ENCODE measurements at regions not wholly inside any gene's neighbourhood (a gene's known extent, or its start where the extent isn't known, plus 50 kb on each side); places are given as distances from the start of the nearest gene placed in this dataset.

DNA sequence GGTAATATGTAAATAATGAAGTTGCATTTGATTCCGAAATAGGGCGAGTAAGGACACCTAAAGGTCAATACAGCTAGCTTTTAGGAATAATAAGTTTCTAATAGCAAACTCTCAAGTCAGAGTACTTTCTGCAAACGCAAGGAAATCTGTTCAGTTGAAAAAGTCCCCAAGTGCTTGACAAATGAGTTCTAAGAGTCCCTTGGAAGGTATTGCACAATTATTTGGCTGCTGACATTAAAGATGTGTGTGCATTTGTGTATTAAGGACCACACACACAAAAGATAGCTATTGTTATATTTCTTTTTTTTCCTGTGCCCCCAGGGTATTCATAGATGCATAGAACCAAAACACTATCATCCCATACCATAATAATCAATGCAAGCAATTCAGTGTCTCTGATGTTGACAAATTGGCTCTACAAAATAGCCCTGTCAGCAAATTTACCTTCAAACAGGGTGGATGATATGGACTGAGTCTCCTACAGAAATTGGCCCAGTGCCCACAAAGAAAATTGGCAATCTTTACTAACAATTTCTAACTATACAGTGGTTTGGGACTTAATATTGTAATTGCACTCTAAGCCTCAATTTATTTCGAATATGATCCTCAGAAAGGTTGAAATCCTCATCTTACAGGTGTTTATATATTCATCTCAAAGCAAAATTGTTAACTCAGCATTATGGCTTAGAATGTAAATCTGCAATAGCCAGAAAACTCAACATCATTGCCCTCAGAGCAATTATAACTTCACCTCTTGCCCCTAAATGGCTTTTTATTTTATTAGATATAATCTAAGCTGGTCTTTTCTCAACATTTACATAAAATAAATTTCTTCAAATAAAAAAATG, 827.2 kb downstream of the MAT2B start:
- DNase-seq = no peak

DNA sequence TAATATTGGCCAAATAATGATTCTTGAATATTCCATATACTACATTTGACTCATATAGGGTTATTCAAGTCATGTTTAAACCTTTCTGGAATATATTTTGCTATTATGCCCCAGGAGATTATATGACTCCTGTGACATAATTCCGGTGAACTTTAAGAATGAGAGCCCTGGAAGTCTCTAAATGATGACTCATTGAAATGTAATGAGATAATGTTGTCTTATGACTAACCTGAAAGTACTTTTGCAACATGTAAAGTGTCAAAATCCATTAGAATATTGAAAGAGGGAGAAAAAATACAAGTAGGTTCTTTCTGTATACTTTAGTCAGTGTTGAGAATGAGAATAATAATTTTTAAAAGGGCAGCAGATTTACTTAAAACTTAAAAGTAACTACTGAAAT, 830.4 kb downstream of the MAT2B start:
- Histone ChIP-seq H3K36me3 (no peaks in the 10 kb centered on the region), H3K9me3 (no peaks in the 10 kb centered on the region), H3K27me3 (no peaks in the 10 kb centered on the region), H3K4me1 (no peaks in the 10 kb centered on the region), H3K27ac (no peak overlapping the region), H3K4me3 (no peak overlapping the region)
- TF ChIP-seq POLR2A (IDR thresholded peaks at IDR 0.05) = no peak
- TF ChIP-seq, protein P1, sequence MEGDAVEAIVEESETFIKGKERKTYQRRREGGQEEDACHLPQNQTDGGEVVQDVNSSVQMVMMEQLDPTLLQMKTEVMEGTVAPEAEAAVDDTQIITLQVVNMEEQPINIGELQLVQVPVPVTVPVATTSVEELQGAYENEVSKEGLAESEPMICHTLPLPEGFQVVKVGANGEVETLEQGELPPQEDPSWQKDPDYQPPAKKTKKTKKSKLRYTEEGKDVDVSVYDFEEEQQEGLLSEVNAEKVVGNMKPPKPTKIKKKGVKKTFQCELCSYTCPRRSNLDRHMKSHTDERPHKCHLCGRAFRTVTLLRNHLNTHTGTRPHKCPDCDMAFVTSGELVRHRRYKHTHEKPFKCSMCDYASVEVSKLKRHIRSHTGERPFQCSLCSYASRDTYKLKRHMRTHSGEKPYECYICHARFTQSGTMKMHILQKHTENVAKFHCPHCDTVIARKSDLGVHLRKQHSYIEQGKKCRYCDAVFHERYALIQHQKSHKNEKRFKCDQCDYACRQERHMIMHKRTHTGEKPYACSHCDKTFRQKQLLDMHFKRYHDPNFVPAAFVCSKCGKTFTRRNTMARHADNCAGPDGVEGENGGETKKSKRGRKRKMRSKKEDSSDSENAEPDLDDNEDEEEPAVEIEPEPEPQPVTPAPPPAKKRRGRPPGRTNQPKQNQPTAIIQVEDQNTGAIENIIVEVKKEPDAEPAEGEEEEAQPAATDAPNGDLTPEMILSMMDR (IDR thresholded peaks at IDR 0.05) = no peak
- 70% methylated on average over 1 of the region's 1 CpG for WGBS (ENCODE audit: insufficient coverage, low coverage, low lambda C conversion rate, missing lambda C conversion rate)
- intact Hi-C loops (cut with DNase I) = no loop called here
- DNase-seq (no peak), ATAC-seq (no peak)

More for the DNA sequence above, 827.2 kb downstream of the MAT2B start:
- Histone ChIP-seq H3K27ac (no peak overlapping the region), H3K36me3 (no peaks in the 10 kb centered on the region), H3K4me3 (no peak overlapping the region), H3K4me1 (no peaks in the 10 kb centered on the region), H3K27me3 (no peaks in the 10 kb centered on the region), H3K9me3 (no peaks in the 10 kb centered on the region)
- WGBS (ENCODE audit: insufficient coverage, low coverage, low lambda C conversion rate, missing lambda C conversion rate) = 65% methylated on average over 4 of the region's 4 CpGs
- TF ChIP-seq, protein P1 (IDR thresholded peaks at IDR 0.05) = no peak
- no peak for TF ChIP-seq POLR2A (IDR thresholded peaks at IDR 0.05)
- intact Hi-C loops (cut with DNase I) = no loop called here
- ATAC-seq = no peak

DNA sequence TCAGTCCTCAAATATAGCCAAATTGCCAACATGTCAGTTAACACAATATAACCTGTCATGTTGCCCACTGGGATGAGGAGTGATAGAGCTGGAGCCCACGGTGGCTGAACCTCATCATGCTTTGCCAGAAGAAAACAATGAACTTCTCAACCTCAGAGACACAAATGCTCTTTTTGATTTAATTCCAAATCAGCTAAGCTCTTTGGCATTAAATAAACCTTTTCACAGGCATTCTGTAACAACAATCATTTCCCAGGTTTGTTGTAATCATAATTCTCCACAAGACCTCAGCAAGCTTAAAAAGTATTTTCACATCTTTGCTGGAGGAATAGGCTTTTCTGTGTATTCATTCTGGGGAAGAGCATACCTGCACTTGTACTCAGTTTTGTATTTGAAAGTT, 830.9 kb downstream of the MAT2B start:
- no peak for TF ChIP-seq POLR2A (IDR thresholded peaks at IDR 0.05)
- TF ChIP-seq, protein P1 (IDR thresholded peaks at IDR 0.05) = no peak
- H3K4me1 ChIP-seq = no peaks in the 10 kb centered on the region
- 67% methylated on average over 1 of the region's 1 CpG for whole genome bisulfite sequencing (ENCODE audit: insufficient coverage, low coverage, low lambda C conversion rate, missing lambda C conversion rate)
- no peak overlapping the region for H3K27ac ChIP-seq
- H3K9me3 ChIP-seq = no peaks in the 10 kb centered on the region
- H3K4me3 ChIP-seq = no peak overlapping the region
- H3K27me3 ChIP-seq = no peaks in the 10 kb centered on the region
- DNase-seq (no peak), ATAC-seq (no peak)
- intact Hi-C loops (cut with DNase I) = no loop called here
- H3K36me3 ChIP-seq = no peaks in the 10 kb centered on the region

GRCh38 chr5:164336906-164337305, 831.5 kb downstream of the MAT2B start:
- intact Hi-C loops (cut with DNase I) = no loop called here
- no peak overlapping the region for H3K27ac ChIP-seq
- no peaks in the 10 kb centered on the region for H3K4me1 ChIP-seq
- H3K27me3 ChIP-seq = no peaks in the 10 kb centered on the region
- DNase-seq (no peak), ATAC-seq (no peak)
- no peak overlapping the region for H3K4me3 ChIP-seq
- no peaks in the 10 kb centered on the region for H3K36me3 ChIP-seq
- 45% methylated on average over 2 of the region's 2 CpGs for WGBS (ENCODE audit: insufficient coverage, low coverage, low lambda C conversion rate, missing lambda C conversion rate)
- no peaks in the 10 kb centered on the region for H3K9me3 ChIP-seq
- TF ChIP-seq, protein P1 (IDR thresholded peaks at IDR 0.05) = no peak
- TF ChIP-seq POLR2A (IDR thresholded peaks at IDR 0.05) = no peak
